ENCODE measurements at regions not wholly inside any gene's neighbourhood (a gene's known extent, or its start where the extent isn't known, plus 50 kb on each side); places are given as distances from the start of the nearest gene placed in this dataset.
"Not testable (repeated sequence)": the region's sequence is repeated elsewhere in the genome, so short reads cannot be mapped to it uniquely, and the experiment has no call there.

DNA sequence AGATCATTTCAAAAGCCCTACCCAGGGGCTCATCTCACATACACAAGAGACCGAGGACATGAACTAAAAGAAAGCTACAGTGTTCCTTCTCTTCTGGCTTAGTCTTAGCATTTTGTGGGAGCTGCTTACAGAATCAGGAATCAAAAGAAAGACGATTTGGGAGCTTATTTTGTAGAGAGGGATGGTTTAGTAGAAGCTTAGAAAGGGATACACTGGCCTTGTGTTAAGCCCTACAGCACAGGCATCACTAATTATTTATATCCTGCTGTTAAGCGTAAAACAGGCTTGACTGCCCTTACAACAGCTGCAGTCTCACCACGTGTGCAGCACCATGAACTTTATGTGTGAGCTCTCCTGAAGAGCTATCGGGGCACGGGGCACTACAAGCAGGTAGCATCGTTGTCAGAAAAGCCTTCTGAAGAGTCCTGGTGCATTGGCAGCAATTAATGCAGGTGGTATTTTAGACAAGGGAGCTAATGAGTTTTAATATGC lies 798.3 kb downstream of the NXPH1 start:
- no peak for DNase-seq

DNA sequence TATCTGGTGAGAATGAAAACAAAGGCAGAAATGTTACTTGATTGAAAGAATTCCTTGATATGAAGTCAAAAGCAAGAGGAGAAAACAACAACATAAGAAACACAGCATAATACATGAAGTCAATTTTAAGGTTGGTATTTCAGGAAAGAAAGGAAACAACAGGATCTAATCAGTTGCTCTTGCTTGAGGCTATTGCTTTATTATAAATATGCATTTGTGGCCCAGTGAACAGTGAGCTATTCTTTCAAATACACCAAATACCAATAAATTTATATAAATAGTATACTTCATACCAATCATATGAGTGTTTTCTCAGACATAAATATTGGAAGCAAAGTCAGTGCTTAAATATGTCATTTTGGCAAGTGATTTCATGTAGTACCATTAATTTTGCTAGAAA lies 806.6 kb downstream of the NXPH1 start:
- no peak for DNase-seq

DNA sequence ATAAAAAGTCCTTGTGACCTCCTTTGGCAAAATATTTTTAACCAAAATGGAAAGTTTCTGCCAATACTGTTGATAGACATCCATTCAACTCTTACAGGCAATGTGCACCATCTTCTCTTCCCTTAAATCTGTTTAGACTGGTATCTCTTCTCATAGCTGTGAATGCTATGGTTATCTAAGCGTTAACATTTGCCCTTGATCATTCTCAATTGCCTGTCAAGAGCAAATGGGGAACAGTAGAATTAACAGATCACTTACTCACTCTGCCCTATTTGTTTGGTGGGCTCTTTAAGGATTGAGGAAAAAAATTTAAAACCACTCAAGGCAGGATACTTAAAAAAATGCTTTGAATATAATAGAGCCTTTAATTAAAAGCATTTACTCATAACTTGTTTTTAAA lies 808.4 kb downstream of the NXPH1 start:
- DNase-seq, result no peak

DNA sequence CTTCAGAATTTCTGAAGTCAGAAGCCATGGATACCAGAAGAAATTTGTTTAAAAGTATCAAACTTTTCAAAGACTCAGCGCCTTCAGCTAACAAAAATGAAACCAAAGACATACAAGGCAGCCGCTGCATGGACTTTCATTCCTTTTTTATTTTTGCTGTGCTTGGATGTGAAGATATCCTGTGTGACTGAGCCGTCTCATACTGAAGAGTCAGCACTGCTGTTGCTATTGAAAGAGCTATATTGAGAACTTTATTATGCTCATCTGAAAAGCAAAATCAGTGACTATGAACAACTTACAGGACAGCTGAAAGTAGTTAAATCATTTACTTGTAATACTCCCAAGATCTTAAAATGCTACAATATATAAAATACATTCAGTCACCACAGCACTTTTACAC lies 809.2 kb downstream of the NXPH1 start:
- no peak for DNase-seq

DNA sequence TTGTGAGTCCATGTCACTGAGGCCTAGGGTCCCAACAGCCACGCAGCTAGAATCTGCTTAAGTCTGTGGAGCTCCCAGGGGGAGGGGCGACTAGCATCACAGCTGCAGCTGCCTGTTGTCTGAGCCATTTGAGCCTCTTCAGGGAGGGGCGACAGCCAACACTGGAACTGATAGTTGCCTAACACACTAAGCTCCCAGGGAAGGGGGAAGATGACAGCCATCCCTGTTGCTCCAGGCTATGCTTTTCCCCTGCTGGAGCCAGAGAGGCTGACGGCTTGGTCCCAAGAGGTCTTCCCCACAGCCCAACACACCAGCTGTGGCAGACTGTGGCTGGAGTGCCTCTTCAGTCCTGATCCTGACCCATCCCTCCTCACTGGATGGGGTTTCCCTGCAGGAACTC lies 817.5 kb downstream of the NXPH1 start:
- no peak for DNase-seq

DNA sequence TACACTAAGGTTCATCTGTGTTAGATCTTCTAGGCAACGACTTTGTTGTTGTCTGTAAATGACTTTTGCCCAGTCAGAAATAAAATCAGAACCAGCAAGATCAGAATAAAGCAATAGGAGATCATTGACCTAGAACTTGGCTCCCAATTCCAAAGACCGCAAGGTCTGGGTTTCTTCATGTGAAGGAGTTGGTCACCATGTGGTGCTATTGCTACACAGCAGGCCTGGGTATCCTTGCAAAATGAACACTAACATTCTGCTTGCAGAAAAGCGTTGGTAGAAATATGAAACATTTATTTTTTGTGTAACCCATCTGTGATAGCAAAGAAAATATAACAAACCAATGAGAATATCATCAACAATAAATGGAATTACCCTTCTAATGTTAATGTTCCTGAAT lies 831.0 kb downstream of the NXPH1 start:
- no peak for DNase-seq

DNA sequence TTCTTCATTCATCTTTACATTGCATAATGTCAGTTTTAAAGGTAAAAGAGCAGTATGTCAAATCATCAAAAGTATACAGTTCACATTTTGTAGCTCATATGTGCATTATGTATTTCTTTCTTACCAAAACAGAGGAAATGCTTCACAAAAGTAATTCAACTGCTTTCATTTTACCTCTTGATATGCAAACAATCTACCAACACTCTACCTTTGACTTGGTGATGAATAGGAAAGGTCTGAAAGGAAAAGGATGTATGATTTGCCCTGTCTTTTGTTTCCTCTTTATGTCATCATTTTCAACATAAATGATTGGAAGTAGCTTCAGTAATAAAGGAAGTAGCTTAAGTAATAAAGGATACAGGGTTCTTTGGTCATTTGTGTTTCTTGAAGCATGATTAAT lies 846.7 kb downstream of the NXPH1 start:
- no peak for DNase-seq

DNA sequence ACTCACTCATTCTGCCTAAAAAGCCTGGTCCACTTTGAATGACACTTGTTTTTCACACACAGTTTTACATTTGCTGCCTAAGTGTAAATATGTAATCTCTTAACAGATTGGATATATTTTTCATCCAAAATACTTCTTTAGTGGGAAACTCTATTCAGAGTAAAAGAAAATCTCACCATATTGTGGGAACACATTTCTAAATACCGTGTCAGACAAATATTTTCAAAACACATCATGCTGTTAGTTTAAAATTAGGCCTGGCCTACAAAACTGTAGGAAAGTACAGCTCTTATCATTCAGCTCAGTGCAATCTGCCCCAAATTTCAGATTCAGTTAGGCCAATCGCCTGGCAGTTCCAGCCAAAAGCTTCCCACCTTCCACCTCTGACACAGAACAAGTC lies 849.8 kb downstream of the NXPH1 start:
- no peak for DNase-seq

DNA sequence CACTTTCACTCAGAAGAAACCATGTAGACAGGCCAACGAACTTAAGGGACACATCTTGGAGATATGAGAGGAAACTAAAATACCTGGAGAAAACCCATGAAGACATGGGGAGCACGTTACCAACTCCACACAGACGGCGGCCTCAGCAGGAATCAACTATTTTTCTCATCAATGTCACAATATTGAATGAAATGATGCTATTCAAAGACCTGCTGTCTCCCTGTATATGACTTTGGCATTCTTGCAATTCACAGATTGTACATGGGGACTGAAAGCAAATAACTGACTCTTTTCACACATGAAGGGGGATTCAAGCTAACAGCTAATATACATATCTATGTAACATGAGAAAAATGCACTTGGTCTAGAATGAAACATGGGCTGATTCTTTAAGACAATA lies 869.0 kb downstream of the NXPH1 start:
- no peak for DNase-seq

DNA sequence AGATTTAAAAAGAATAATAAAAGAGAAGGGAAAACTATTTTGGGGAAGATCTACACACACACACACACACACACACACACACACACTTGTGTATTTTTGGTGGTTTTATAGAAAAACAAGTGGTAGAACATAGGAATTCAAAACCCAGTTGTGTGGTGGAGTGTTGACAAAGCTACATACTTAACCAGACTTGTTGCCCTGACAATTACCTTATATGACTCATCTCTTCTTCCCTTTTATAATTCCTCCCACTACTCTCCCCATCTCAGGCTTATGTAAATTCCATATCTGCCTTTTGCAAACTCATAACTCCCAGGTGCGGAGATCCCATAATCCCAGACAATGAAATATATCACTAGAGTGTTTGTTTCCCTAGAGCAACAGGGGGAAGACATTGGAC lies 873.7 kb downstream of the NXPH1 start:
- DNase-seq, result no peak

DNA sequence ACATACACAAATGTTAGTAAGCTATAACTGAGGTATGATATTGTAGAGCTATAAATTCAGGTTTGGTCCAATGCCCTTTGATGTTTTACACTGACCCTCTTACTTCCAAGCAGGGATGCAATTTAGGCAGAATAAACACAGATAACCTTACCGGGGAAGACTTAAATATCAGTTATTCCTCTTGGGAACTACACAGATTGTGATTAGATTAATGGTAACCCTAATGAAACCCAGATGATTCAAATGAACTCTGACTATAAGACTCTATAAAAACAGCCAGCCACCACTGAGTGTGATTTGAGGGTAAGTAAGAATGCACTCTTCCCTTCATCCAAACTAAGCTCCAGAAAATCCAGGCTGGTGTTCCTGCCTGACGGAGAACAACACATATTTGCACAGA lies 891.1 kb downstream of the NXPH1 start:
- DNase-seq, result no peak

DNA sequence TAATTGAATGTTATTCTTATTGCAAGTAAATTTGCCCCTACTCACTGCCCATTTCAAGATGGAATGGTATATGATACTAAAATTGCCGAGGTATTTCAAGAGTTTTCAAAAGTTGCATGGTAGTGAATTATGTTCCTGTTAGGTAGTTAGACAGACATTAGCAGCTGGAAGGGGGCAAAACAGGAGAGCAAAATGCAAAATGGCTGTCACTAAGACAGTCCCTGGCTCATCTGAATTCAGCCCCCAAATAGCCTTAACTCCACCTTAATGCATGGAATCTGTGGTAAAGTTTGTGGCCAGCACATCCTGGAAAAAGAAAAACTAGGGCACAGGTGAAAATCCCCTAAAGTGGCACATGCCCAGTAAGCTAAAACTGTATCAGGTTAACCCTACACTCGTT lies 894.9 kb downstream of the NXPH1 start:
- DNase-seq, result no peak

DNA sequence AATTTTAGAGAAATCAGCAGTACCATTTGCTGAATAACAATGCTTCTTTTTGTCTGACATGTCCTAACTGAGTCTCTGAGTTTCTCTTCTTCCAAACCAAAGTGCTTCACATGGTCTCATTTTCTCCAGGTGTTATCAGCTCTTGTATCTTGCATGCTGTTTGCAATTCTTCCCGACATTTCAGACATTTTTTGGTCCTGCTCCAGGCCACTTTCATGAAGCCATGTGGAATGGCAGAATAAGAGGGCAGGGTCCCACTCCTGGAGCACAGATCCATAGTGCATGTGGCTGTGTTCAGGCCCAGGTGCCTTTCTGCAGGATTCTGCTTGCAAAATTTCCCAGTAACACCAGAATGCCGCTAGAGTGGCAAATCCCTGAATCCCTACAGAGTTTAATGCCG lies 916.2 kb downstream of the NXPH1 start:
- no peak for DNase-seq

DNA sequence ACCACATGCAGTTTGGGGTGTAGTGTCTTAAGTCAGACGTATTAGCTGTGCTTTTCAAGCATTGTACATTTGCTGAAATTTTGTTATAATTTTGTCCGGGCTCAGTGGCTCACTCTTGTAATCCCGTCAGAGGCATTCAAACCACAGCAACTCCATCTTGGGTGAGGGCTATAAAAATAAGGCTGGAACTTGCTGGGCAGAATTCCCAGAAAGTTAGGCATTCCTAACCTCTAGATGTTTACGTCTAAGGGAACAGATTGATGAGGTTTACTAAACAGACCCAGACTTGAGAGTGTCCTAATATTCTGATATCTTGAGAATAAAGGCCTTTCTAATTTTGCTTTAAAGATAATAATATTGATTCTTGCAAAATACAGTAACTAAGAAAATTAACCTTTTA lies 957.8 kb downstream of the NXPH1 start:
- no peak for DNase-seq

DNA sequence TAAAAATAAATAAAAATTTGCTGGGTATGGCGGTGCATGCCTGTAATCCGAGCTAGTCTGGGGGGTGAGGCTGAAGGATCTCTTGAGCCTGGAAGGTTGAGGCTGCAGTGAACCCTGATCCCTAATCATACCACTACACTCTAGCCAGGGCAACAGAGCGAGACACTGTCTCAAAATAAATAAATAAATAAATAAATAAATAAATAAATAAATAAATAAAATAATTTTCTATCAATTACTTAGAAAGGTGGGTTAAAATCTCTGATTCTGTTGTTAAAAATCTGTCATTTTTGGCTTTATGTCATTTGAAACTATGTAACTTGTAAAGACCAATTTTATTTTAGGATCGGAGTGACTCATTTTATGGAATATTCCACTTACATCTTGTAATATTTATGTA lies 958.6 kb downstream of the NXPH1 start:
- DNase-seq, result no peak

DNA sequence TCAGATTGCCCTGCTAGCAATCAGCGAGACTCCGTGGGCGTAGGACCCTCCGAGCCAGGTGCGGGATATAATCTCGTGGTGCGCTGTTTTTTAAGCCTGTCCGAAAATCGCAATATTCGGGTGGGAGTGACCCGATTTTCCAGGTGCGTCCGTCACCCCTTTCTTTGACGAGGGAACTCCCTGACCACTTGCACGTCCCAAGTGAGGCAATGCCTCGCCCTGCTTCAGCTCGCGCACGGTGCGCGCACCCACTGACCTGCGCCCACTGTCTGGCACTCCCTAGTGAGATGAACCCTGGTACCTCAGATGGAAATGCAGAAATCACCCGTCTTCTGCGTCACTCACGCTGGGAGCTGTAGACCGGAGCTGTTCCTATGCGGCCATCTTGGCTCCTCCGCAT lies 971.0 kb downstream of the NXPH1 start:
- DNase-seq, result not testable (repeated sequence)

DNA sequence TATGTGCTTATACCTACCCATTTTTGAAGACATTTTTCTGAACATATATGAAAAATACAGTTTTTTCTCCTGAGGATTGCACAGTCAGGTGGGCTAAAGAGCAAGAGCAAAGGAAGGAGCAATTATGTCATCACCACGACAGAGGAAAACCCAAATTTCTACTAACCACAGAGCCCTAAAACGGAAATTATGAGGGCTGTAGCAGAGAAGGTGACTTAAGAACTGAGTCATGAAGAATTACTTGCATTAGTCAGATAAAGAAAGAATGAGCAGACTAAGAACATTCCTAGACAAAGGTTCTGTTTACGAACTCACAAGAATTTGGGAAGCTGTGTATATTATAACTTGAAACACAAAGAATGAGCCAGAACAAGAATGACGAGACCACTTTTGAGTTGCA lies 974.4 kb downstream of the NXPH1 start:
- peak; percentile 2 for DNase-seq

DNA sequence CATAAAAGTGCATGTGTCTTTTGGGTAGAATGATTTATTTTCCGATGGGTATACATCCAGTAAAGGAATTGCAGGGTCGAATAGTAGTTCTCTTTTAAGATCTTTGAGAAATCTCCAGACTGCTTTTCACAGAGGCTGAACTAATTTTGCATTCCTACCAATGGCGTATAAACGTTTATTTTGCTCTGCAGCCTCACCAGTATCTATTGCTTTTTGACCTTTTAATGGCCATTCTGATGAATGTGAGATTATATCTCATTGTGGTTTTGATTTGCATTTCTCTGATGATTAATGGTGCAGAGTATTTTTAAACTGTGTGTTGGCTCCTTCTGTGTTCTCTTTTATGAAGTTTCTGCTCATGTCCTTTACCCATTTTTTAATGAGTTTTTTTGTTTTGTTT lies 1020.1 kb downstream of the NXPH1 start:
- DNase-seq, result no peak

DNA sequence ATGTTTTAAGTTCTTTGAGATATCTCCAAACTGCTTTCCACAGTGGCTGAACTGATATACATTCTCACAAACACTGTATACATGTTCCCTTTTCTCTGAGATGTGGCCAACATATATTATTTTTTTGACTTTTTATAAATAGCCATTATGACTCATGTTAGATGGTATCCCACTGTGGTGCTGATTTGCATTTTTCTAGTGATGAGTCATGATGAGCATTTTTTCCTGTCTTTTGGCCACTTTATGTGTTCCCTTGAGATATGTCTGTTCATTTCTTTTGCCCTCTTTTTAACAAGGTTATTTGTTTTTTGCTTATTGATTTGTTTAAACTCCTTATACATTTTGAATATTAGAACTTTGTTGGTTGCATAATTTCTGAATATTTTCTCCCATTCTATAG lies 1055.1 kb downstream of the NXPH1 start:
- DNase-seq, result no peak

DNA sequence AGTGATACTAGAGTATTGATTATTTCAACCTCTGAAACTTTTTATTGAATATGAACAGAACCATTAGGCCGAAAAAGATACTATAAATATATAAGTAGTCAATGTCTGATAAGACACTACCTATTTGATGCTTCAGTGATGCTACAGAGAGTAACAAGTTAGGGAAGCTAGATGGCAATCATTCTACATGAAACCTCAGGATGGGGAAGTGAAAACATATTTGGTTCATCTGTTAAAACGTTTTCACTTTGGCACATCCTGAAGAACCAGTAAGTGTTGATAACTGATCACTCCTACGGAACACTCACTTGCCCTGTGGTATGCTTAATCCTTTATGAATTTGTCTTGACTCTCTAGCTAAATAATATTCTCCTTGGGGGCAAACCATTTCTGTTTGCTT lies 1064.9 kb downstream of the NXPH1 start:
- DNase-seq, result no peak

DNA sequence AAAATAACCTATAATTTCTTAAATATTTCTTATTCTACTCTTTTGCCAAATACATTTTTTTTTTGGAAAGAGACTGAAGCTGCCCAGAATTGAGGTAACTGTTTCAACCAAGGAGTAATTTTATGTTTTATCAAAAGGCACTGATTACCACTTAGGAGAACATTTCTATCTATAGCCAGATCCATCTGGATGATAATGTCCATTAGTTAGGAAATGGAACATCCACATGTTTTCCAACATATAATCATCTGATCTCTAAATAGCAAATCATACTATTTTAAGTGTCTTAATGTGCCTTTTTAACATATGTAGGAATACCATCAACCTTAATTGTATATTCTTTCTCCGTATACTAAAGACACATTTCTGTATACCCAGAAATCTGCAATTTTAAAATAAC lies 1068.9 kb downstream of the NXPH1 start:
- DNase-seq, result no peak

DNA sequence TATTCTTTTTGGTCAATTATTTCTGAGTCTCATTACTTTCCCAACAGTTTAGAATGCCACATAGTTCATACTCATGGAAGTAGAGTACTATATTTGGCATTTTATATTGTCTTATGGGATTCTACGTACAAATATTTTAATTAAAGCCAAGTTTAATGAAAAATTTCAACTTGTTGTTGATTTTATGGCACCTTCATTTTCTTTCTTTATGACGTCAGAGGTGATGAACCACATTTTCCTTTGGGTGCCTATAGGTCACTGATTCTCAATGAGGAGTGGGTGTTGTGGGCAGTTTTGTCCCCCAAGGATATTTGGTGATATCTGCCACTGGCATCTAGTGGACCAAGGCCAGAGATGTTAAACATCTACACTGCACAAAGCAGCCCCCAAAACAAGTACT lies 1071.3 kb downstream of the NXPH1 start:
- DNase-seq, result no peak

DNA sequence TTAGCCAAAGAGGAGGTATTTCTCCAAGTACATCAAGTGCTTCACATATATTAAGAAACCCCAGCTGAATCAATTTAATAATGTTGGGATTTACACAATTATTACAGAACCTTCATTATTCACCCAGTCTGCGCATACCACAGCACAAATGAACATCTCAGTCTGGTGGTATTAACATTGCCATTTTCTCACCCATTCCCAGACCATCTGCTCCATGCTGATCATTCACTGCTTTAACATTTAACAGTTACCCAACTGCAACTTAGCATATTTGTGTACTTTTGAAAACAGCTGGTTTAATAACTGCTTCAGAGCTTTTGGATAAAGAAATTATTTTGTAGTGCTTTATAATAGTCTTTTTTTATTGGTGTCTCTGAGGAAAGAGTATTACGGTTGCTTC lies 1072.1 kb downstream of the NXPH1 start:
- no peak for DNase-seq

DNA sequence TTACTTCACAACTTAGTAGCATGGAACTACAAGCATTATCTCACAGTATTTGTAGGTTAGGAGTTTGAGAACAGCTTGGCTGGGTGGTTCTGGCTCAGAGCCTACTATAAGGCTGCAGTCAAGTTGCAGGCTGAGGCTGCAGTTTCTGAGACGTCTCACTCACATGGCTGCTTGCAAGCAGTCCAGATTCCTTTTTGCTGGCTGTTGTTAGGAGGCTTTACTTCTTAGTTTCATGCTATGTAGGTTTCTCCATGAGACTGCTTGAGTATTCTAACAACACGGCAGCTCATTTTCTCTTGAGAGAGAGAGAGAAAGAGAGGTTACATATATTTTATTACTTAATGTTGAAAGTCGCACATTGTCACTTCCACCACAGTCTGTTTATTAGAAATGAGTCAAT lies 1073.9 kb downstream of the NXPH1 start:
- DNase-seq, result no peak

DNA sequence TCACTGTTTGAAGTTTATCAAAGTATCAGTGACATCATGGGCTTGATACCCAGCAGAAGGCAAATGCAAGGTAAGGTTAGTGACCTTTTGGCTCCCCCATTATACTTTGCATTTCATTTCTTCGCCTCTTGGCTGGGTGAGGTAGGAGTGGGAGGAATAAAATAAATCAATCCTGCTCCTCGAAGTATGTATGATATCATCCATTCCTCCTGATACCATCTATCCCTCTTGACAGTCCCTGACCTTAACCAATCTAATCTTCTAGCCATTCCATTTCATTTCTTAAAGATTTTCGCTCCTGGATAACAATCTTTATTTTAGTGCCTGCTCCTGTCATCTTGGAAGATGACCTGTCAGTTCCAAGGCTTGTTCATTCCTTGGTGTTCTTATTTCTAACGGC lies 1083.3 kb downstream of the NXPH1 start:
- DNase-seq, result no peak

DNA sequence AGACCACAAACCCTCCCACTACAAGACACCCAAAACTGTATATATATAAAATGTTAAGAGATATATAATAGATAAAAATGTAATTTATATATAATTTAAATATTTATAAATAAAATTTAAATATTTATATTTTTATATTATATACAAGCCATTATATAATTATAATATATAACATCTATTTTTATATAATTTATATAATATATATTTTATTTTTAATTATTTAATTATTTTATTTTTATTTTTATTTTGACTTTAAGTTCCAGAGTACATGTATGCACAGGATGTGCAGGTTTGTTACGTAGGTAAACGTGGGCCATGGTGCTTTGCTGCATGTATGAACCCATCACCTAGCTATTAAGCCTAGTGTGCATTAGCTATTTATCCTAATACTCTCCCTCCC lies 1090.2 kb downstream of the NXPH1 start:
- no peak for DNase-seq

Data from activated CD4-positive, alpha-beta T cell treated with anti-CD3 and anti-CD28 coated beads, Interleukin-2, amount 50 U/mL, for 16 hours (primary cell).